HL-60 (cell line): ENCODE measurements at regions not wholly inside any gene's neighbourhood (a gene's known extent, or its start where the extent isn't known, plus 50 kb on each side); places are given as distances from the start of the nearest gene placed in this dataset.

Experiments
- DNase-seq, 2 experiments: peaks; one replicate each; pipeline ENCODE4 v3.0.0-alpha.2; 2010 to 2020; ENCODE audit warnings: low read depth in 1 of 2, low spot score in 1 of 2
- H3K27ac ChIP-seq: fragments of 250-450 bp; sonication (Bioruptor Pico); replicated peaks from 2 replicates; pipeline ENCODE4 v1.5.1; 2020; ENCODE audit warnings: mild to moderate bottlenecking, moderate library complexity
- H3K27me3 ChIP-seq: fragments of 250-450 bp; sonication (Bioruptor Pico); 2 replicates; pipeline ENCODE4 v1.5.1; 2021; ENCODE audit warnings: mild to moderate bottlenecking, moderate library complexity; ENCODE audit not compliant: insufficient read depth, poor library complexity, severe bottlenecking
- H3K4me3 ChIP-seq: replicated peaks from 2 replicates; pipeline ENCODE4 v1.5.1; 2011; ENCODE audit warnings: mild to moderate bottlenecking, control low read depth, low read length; ENCODE audit not compliant: insufficient read depth
- CTCF ChIP-seq: IDR thresholded peaks from one replicate; pipeline ENCODE4 v1.5.1; 2011; ENCODE audit warnings: low read length, control low read depth, inconsistent platforms; ENCODE audit not compliant: insufficient read depth
- GABPA ChIP-seq: IDR thresholded peaks from 2 replicates; pipeline ENCODE4 v1.6.1; 2012; ENCODE audit warnings: low read depth
- POLR2AphosphoS5 ChIP-seq: IDR thresholded peaks from 2 replicates; pipeline ENCODE4 v1.6.1; 2012; ENCODE audit warnings: low read depth
- REST ChIP-seq: IDR thresholded peaks from 2 replicates; pipeline ENCODE4 v1.6.1; 2012; ENCODE audit warnings: low read depth; ENCODE audit not compliant: insufficient replicate concordance
- SPI1 ChIP-seq: IDR thresholded peaks from 2 replicates; pipeline ENCODE4 v1.6.1; 2012; ENCODE audit warnings: low read depth, mild to moderate bottlenecking, borderline replicate concordance

DNA sequence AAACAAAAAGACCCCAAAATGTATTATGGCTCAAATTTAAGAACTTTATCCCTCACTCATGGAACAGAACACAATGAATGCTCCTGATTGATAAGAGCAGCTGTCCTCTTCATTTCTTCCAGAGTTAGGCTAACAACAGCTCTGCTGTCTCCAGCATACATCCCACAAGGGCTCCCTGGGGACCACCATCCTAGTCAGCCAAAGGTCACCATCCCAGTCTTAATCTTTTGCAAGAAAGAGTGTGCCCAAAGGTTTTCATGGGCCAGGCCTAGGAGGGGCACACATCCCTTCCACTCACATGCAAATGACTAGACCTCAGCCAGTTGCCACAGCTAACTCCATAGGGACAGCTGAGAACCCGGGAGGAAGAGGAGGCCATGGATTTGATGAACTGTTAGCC is 555.3 kb downstream of the BUD13 start:
- no peak for DNase-seq
- H3K27ac ChIP-seq, result no peak overlapping the region
- no peak overlapping the region for H3K4me3 ChIP-seq
- H3K27me3 ChIP-seq, result no peaks in the 10 kb centered on the region
- TF ChIP-seq POLR2AphosphoS5, result no peak
- no peak for TF ChIP-seq CTCF
- no peak for TF ChIP-seq GABPA
- no peak for TF ChIP-seq REST
- TF ChIP-seq SPI1, result no peak

GRCh38 chr11:116217006-116217405 is 555.8 kb downstream of the BUD13 start:
- TF ChIP-seq CTCF (peak; percentile 91), REST (no peak)
- H3K27ac ChIP-seq, result no peak overlapping the region
- H3K4me3 ChIP-seq, result no peak overlapping the region
- DNase-seq, result peak; percentile 10 to 15
- H3K27me3 ChIP-seq, result no peaks in the 10 kb centered on the region

- TF ChIP-seq CTCF (no peak), REST (no peak), POLR2AphosphoS5 (no peak), GABPA (no peak)
- no peak overlapping the region for H3K27ac ChIP-seq
- H3K4me3 ChIP-seq, result no peak overlapping the region
- no peaks in the 10 kb centered on the region for H3K27me3 ChIP-seq
- no peak for DNase-seq
Observed at GRCh38 chr11:116215471-116216113, 557.2 kb downstream of the BUD13 start.
